Loucy (cell line): ENCODE measurements at regions not wholly inside any gene's neighbourhood (a gene's known extent, or its start where the extent isn't known, plus 50 kb on each side); places are given as distances from the start of the nearest gene placed in this dataset.
"Not testable (repeated sequence)": the region's sequence is repeated elsewhere in the genome, so short reads cannot be mapped to it uniquely, and the experiment has no call there.

ENCODE experiments used
- H2AFZ ChIP-seq: fragments of 200-600 bp; sonication (generic); 2 replicates; pipeline ENCODE4 v1.6.0; 2016; ENCODE audit warnings: antibody characterized with exemption, mild to moderate bottlenecking, low read length, moderate library complexity
- H3F3A ChIP-seq: fragments of 200-600 bp; 2 replicates; pipeline ENCODE4 v1.6.0; 2016; ENCODE audit warnings: antibody characterized with exemption, low read depth, mild to moderate bottlenecking
- H3K27me3 ChIP-seq: fragments of 200-600 bp; sonication (generic); 2 replicates; pipeline ENCODE4 v1.6.1; 2014; ENCODE audit warnings: low read length, mild to moderate bottlenecking; ENCODE audit not compliant: insufficient read depth, poor library complexity, severe bottlenecking
- H3K36me3 ChIP-seq: fragments of 200-600 bp; sonication (generic); 2 replicates; pipeline ENCODE4 v1.6.1; 2016; ENCODE audit warnings: low read length; ENCODE audit not compliant: insufficient read depth
- H3K4me1 ChIP-seq: fragments of 200-600 bp; sonication (generic); 2 replicates; pipeline ENCODE4 v1.5.1; 2014; ENCODE audit warnings: low read length, mild to moderate bottlenecking; ENCODE audit not compliant: insufficient read depth, poor library complexity, severe bottlenecking
- H3K4me2 ChIP-seq: fragments of 200-600 bp; sonication (generic); 2 replicates; pipeline ENCODE4 v1.6.0; 2014; ENCODE audit warnings: antibody characterized with exemption, low read length, low read depth, mild to moderate bottlenecking; ENCODE audit not compliant: poor library complexity, severe bottlenecking
- H3K4me3 ChIP-seq: fragments of 200-600 bp; sonication (generic); 2 replicates; pipeline ENCODE4 v1.5.1; 2014; ENCODE audit warnings: low read length, mild to moderate bottlenecking, mixed read lengths; ENCODE audit not compliant: poor library complexity, severe bottlenecking
- H3K79me2 ChIP-seq: fragments of 200-600 bp; sonication (generic); 2 replicates; pipeline ENCODE4 v1.6.1; 2014; ENCODE audit warnings: low read length; ENCODE audit not compliant: insufficient read depth
- H3K9ac ChIP-seq: fragments of 200-600 bp; sonication (generic); 2 replicates; pipeline ENCODE4 v1.6.0; 2014; ENCODE audit warnings: mild to moderate bottlenecking, low read depth, low read length, moderate library complexity; ENCODE audit not compliant: poor library complexity, severe bottlenecking
- H3K9me2 ChIP-seq: fragments of 200-600 bp; sonication (generic); replicated peaks from 2 replicates; pipeline ENCODE4 v1.6.1; 2016; ENCODE audit warnings: low read depth, low read length, mixed read lengths
- H3K9me3 ChIP-seq: fragments of 200-600 bp; sonication (generic); 2 replicates; pipeline ENCODE4 v1.6.1; 2014; ENCODE audit warnings: mild to moderate bottlenecking, antibody characterized with exemption, low read length, low read depth; ENCODE audit not compliant: insufficient read depth
- H4K20me1 ChIP-seq: fragments of 200-600 bp; sonication (generic); 2 replicates; pipeline ENCODE4 v1.6.0; 2014; ENCODE audit warnings: antibody characterized with exemption, low read length, mild to moderate bottlenecking; ENCODE audit not compliant: insufficient read depth, poor library complexity, severe bottlenecking
- CTCF ChIP-seq: fragments of 200-600 bp; sonication (generic); conservative IDR thresholded peaks from 2 replicates; pipeline ENCODE4 v1.5.1; 2014; ENCODE audit warnings: mild to moderate bottlenecking, antibody characterized with exemption, low read length
- EZH2phosphoT487 ChIP-seq: fragments of 200-600 bp; IDR thresholded peaks from 2 replicates; pipeline ENCODE4 v1.6.1; 2018; ENCODE audit warnings: antibody characterized with exemption, mild to moderate bottlenecking, moderate library complexity, borderline replicate concordance

GRCh38 chr4:159029481-159029880, 73.4 kb upstream of the RAPGEF2 start:
- TF ChIP-seq CTCF, result no peak
- TF ChIP-seq EZH2phosphoT487, result no peak
- Histone ChIP-seq H3K36me3 (no peaks in the 10 kb centered on the region), H3F3A (no peaks in the 10 kb centered on the region), H3K27me3 (no peaks in the 10 kb centered on the region), H3K4me3 (no peak overlapping the region), H3K4me1 (peaks cover 20% of the 10 kb centered on the region), H3K9me3 (no peaks in the 10 kb centered on the region), H3K9ac (no peak overlapping the region), H3K4me2 (no peak overlapping the region), H3K9me2 (no peaks in the 10 kb centered on the region), H3K79me2 (no peaks in the 10 kb centered on the region), H4K20me1 (no peaks in the 10 kb centered on the region), H2AFZ (peak overlapping the region; percentile 35; the same call in 1 of the 2 replicates)

- peaks cover 20% of the 10 kb centered on the region for H3K4me1 ChIP-seq
- H2AFZ ChIP-seq, H3K9ac ChIP-seq, H3K4me2 ChIP-seq, H3K79me2 ChIP-seq, H3K36me3 ChIP-seq, H4K20me1 ChIP-seq, H3F3A ChIP-seq, H3K9me2 ChIP-seq, H3K27me3 ChIP-seq, H3K9me3 ChIP-seq, H3K4me3 ChIP-seq: not testable (repeated sequence)
Measured at GRCh38 chr4:159030297-159030696, 72.6 kb upstream of the RAPGEF2 start.

- Histone ChIP-seq H2AFZ (no peak overlapping the region), H3K9me3 (no peaks in the 10 kb centered on the region), H4K20me1 (no peaks in the 10 kb centered on the region), H3K36me3 (no peaks in the 10 kb centered on the region), H3K9ac (no peak overlapping the region), H3K4me3 (no peak overlapping the region), H3K4me1 (no peaks in the 10 kb centered on the region), H3K27me3 (no peaks in the 10 kb centered on the region), H3F3A (no peaks in the 10 kb centered on the region), H3K79me2 (no peaks in the 10 kb centered on the region), H3K9me2 (no peaks in the 10 kb centered on the region), H3K4me2 (no peak overlapping the region)
- TF ChIP-seq EZH2phosphoT487 (no peak), CTCF (no peak)
Measured at GRCh38 chr4:159035570-159035969, 67.3 kb upstream of the RAPGEF2 start.

GRCh38 chr4:159038536-159038935, 64.3 kb upstream of the RAPGEF2 start:
- H3K27me3 ChIP-seq, result no peaks in the 10 kb centered on the region
- no peak overlapping the region for H3K4me2 ChIP-seq

More at GRCh38 chr4:159038536-159038935, 64.3 kb upstream of the RAPGEF2 start:
- no peaks in the 10 kb centered on the region for H3K36me3 ChIP-seq
- H3F3A ChIP-seq, result no peaks in the 10 kb centered on the region
- H4K20me1 ChIP-seq, result no peaks in the 10 kb centered on the region
- no peaks in the 10 kb centered on the region for H3K79me2 ChIP-seq
- no peak overlapping the region for H2AFZ ChIP-seq
- no peaks in the 10 kb centered on the region for H3K9me3 ChIP-seq
- no peaks in the 10 kb centered on the region for H3K9me2 ChIP-seq
- no peak overlapping the region for H3K9ac ChIP-seq
- no peak overlapping the region for H3K4me3 ChIP-seq
- no peaks in the 10 kb centered on the region for H3K4me1 ChIP-seq
- no peak for TF ChIP-seq CTCF
- TF ChIP-seq EZH2phosphoT487, result no peak
